ENCODE measurements at regions not wholly inside any gene's neighbourhood (a gene's known extent, or its start where the extent isn't known, plus 50 kb on each side); places are given as distances from the start of the nearest gene placed in this dataset.

DNA sequence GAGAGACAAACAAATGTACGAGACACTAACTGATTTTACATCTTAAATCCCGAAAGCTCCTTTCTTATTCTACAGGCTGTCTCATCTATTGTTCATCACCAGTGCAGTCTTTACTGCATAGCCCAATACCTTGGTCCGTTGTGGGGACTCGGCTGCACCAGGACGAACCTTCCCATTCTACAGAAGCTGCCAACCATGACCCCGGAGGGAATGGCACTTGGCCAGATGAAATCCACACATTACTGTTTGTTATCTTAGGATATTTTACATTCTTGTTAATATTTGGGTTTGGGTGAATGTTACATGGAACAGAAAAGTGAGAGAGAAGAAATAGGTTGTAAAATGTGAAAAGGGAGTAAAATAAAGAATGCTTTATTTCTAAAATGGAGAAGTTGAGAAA is 195.1 kb downstream of the RFC3 start:
- Mint-ChIP-seq H3K36me3 (no peaks in the 10 kb centered on the region), H3K9me3 (peaks cover 0 to 8% (median 3%) of the 10 kb centered on the region in 7 donors), H3K27ac (no peak overlapping the region), H3K4me3 (no peak overlapping the region), H3K27me3 (ENCODE audit: low read depth in 3 of 3) (peaks cover 0 to 2% (median 2%) of the 10 kb centered on the region in 3 donors), H3K4me1 (no peaks in the 10 kb centered on the region)
- H3K9me3 ChIP-seq (replicated peaks in 1 of 2; ENCODE audit: control insufficient read depth in 1 of 2, insufficient read depth in 1 of 2, low read length in 2 of 2): no peaks in the 10 kb centered on the region
- no peak overlapping the region for H3K9ac ChIP-seq (ENCODE audit: insufficient read depth, low read length, poor library complexity, severe bottlenecking)
- no peak overlapping the region for H3K4me2 ChIP-seq (replicated peaks; ENCODE audit: extremely low read depth, low read length, poor library complexity, severe bottlenecking)
- no peaks in the 10 kb centered on the region for H3K4me1 ChIP-seq (ENCODE audit: control insufficient read depth in 1 of 2, insufficient read depth in 2 of 2, low read length in 2 of 2)
- no peak overlapping the region for H3K4me3 ChIP-seq (replicated peaks in 1 of 3; ENCODE audit: low read depth in 2 of 3, low read length in 3 of 3)
- H4K20me1 ChIP-seq (ENCODE audit: insufficient read depth, low read length): no peaks in the 10 kb centered on the region
- no peak overlapping the region for H3K27ac ChIP-seq (ENCODE audit: low read depth in 1 of 2, low read length in 2 of 2)
- no peak for DNase-seq
- H3K27me3 ChIP-seq (ENCODE audit: control insufficient read depth in 2 of 2, insufficient read depth in 2 of 2, low read length in 2 of 2): no peaks in the 10 kb centered on the region
- 97% methylated on average over 3 of the region's 6 CpGs for WGBS (ENCODE audit: insufficient coverage)
- no peak overlapping the region for H2AFZ ChIP-seq (ENCODE audit: insufficient read depth, low read depth, low read length, poor library complexity, severe bottlenecking)
- intact Hi-C loops (cut with micrococcal nuclease): no loop called here
- H3K79me2 ChIP-seq (ENCODE audit: insufficient read depth, low read length): no peaks in the 10 kb centered on the region
- no peaks in the 10 kb centered on the region for H3K36me3 ChIP-seq (replicated peaks in 1 of 2; ENCODE audit: control insufficient read depth in 1 of 2, insufficient read depth in 2 of 2, low read length in 2 of 2)
- TF ChIP-seq, protein P1, sequence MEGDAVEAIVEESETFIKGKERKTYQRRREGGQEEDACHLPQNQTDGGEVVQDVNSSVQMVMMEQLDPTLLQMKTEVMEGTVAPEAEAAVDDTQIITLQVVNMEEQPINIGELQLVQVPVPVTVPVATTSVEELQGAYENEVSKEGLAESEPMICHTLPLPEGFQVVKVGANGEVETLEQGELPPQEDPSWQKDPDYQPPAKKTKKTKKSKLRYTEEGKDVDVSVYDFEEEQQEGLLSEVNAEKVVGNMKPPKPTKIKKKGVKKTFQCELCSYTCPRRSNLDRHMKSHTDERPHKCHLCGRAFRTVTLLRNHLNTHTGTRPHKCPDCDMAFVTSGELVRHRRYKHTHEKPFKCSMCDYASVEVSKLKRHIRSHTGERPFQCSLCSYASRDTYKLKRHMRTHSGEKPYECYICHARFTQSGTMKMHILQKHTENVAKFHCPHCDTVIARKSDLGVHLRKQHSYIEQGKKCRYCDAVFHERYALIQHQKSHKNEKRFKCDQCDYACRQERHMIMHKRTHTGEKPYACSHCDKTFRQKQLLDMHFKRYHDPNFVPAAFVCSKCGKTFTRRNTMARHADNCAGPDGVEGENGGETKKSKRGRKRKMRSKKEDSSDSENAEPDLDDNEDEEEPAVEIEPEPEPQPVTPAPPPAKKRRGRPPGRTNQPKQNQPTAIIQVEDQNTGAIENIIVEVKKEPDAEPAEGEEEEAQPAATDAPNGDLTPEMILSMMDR (IDR thresholded peaks at IDR 0.05): no peak

DNA sequence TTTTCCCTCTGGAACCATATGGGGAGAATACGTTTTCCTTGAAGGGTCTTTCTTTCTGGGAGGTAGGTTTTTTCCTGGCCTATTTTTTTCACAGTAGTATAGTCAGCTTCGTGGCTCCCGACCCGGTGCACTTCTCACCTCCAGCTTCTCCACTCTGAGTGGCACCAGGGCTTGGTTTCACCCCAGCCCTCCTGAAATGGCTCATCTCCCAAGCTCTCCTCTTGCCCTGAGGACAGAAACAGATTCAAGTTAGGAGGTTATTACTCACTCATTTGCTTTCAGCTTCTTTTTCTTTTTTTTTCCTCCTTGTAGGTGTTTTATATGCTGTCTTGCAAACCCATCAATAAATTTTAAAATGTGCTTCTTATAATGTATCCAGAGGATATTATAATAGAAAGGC is 199.3 kb downstream of the RFC3 start:
- no peak overlapping the region for H3K27ac Mint-ChIP-seq
- DNase-seq: no peak
- Histone ChIP-seq H3K9ac (ENCODE audit: insufficient read depth, low read length, poor library complexity, severe bottlenecking) (no peak overlapping the region), H3K4me3 (replicated peaks in 1 of 3; ENCODE audit: low read depth in 2 of 3, low read length in 3 of 3) (no peak overlapping the region), H3K4me2 (replicated peaks; ENCODE audit: extremely low read depth, low read length, poor library complexity, severe bottlenecking) (no peak overlapping the region), H3K27me3 (ENCODE audit: control insufficient read depth in 2 of 2, insufficient read depth in 2 of 2, low read length in 2 of 2) (no peaks in the 10 kb centered on the region), H3K9me3 (replicated peaks in 1 of 2; ENCODE audit: control insufficient read depth in 1 of 2, insufficient read depth in 1 of 2, low read length in 2 of 2) (peaks cover 0 to 4% of the 10 kb centered on the region in 2 donors), H4K20me1 (ENCODE audit: insufficient read depth, low read length) (no peaks in the 10 kb centered on the region), H3K27ac (ENCODE audit: low read depth in 1 of 2, low read length in 2 of 2) (no peak overlapping the region), H3K4me1 (ENCODE audit: control insufficient read depth in 1 of 2, insufficient read depth in 2 of 2, low read length in 2 of 2) (no peaks in the 10 kb centered on the region), H2AFZ (ENCODE audit: insufficient read depth, low read depth, low read length, poor library complexity, severe bottlenecking) (no peak overlapping the region), H3K36me3 (replicated peaks in 1 of 2; ENCODE audit: control insufficient read depth in 1 of 2, insufficient read depth in 2 of 2, low read length in 2 of 2) (no peaks in the 10 kb centered on the region), H3K79me2 (ENCODE audit: insufficient read depth, low read length) (no peaks in the 10 kb centered on the region)
- peaks cover 3 to 8% (median 4%) of the 10 kb centered on the region in 7 donors for H3K9me3 Mint-ChIP-seq
- intact Hi-C loops (cut with micrococcal nuclease): no loop called here
- TF ChIP-seq, protein P1 (IDR thresholded peaks at IDR 0.05): no peak
- no peaks in the 10 kb centered on the region for H3K36me3 Mint-ChIP-seq
- H3K27me3 Mint-ChIP-seq (ENCODE audit: low read depth in 3 of 3): peaks cover 0 to 2% (median 2%) of the 10 kb centered on the region in 3 donors
- no CpG with 5 or more reads among the region's 4 CpGs for WGBS (ENCODE audit: insufficient coverage)
- no peaks in the 10 kb centered on the region for H3K4me1 Mint-ChIP-seq
- H3K4me3 Mint-ChIP-seq: no peak overlapping the region
